HG03025 (cell line): ENCODE measurements at regions not wholly inside any gene's neighbourhood (a gene's known extent, or its start where the extent isn't known, plus 50 kb on each side); places are given as distances from the start of the nearest gene placed in this dataset.

Experiments
- ATAC-seq: cut with Tn5 transposase; IDR thresholded peaks from one replicate; pipeline ENCODE4 v1.9.1; 2021; ENCODE audit warnings: mild to moderate bottlenecking, moderate library complexity; ENCODE audit not compliant: unreplicated experiment, low FRiP score

- no peak for ATAC-seq
Observed at GRCh38 chr1:244216836-244217235, 165.8 kb downstream of the ZBTB18 start.

- no peak for ATAC-seq
Observed at GRCh38 chr1:244217711-244218110, 166.6 kb downstream of the ZBTB18 start.

GRCh38 chr1:244218220-244218619 lies 167.1 kb downstream of the ZBTB18 start:
- no peak for ATAC-seq

GRCh38 chr1:244219149-244219548 lies 168.1 kb downstream of the ZBTB18 start:
- no peak for ATAC-seq

GRCh38 chr1:244219802-244220201 lies 168.7 kb downstream of the ZBTB18 start:
- no peak for ATAC-seq

GRCh38 chr1:244220410-244220809 lies 169.3 kb downstream of the ZBTB18 start:
- ATAC-seq, result no peak

- ATAC-seq, result no peak
Observed at GRCh38 chr1:244221991-244222390, 170.9 kb downstream of the ZBTB18 start.

GRCh38 chr1:244224487-244225430 lies 173.7 kb downstream of the ZBTB18 start:
- ATAC-seq, result no peak

GRCh38 chr1:244226435-244226834 lies 175.4 kb downstream of the ZBTB18 start:
- no peak for ATAC-seq

GRCh38 chr1:244230470-244230869 lies 179.4 kb downstream of the ZBTB18 start:
- ATAC-seq, result no peak

GRCh38 chr1:244231193-244231571 lies 180.1 kb downstream of the ZBTB18 start:
- no peak for ATAC-seq

GRCh38 chr1:244231572-244232315 lies 180.7 kb downstream of the ZBTB18 start:
- no peak for ATAC-seq

- no peak for ATAC-seq
Observed at GRCh38 chr1:244234009-244234643, 183.0 kb downstream of the ZBTB18 start.

GRCh38 chr1:244235157-244235556 lies 184.1 kb downstream of the ZBTB18 start:
- no peak for ATAC-seq

GRCh38 chr1:244236101-244236500 lies 185.0 kb downstream of the ZBTB18 start:
- ATAC-seq, result no peak

- no peak for ATAC-seq
Observed at GRCh38 chr1:244236721-244237120, 185.6 kb downstream of the ZBTB18 start.

- no peak for ATAC-seq
Observed at GRCh38 chr1:244237445-244237844, 186.4 kb downstream of the ZBTB18 start.

GRCh38 chr1:244239261-244239770 lies 188.2 kb downstream of the ZBTB18 start:
- no peak for ATAC-seq

- no peak for ATAC-seq
Observed at GRCh38 chr1:244241438-244241837, 190.4 kb downstream of the ZBTB18 start.

GRCh38 chr1:244242446-244242845 lies 191.4 kb downstream of the ZBTB18 start:
- no peak for ATAC-seq

GRCh38 chr1:244246334-244246733 lies 195.3 kb downstream of the ZBTB18 start:
- ATAC-seq, result no peak
